HG03521 (cell line): ENCODE measurements at regions not wholly inside any gene's neighbourhood (a gene's known extent, or its start where the extent isn't known, plus 50 kb on each side); places are given as distances from the start of the nearest gene placed in this dataset.

ENCODE experiments used
- ATAC-seq: cut with Tn5 transposase; IDR thresholded peaks from one replicate; pipeline ENCODE4 v1.9.1; 2021; ENCODE audit warnings: mild to moderate bottlenecking, moderate library complexity; ENCODE audit not compliant: unreplicated experiment

- no peak for ATAC-seq
Observed at GRCh38 chr9:84573083-84573482, 96.4 kb upstream of the NTRK2 start.

- ATAC-seq = no peak
Observed at GRCh38 chr9:84575705-84576104, 93.8 kb upstream of the NTRK2 start.

- ATAC-seq = no peak
Observed at GRCh38 chr9:84583866-84584265, 85.7 kb upstream of the NTRK2 start.

- ATAC-seq = no peak
Observed at GRCh38 chr9:84586662-84587061, 82.9 kb upstream of the NTRK2 start.

- no peak for ATAC-seq
Observed at GRCh38 chr9:84587153-84587552, 82.4 kb upstream of the NTRK2 start.

GRCh38 chr9:84589542-84589941, 80.0 kb upstream of the NTRK2 start:
- ATAC-seq = no peak

GRCh38 chr9:84590706-84591105, 78.8 kb upstream of the NTRK2 start:
- ATAC-seq = no peak

- ATAC-seq = no peak
Observed at GRCh38 chr9:84592918-84593317, 76.6 kb upstream of the NTRK2 start.

- no peak for ATAC-seq
Observed at GRCh38 chr9:84593352-84593751, 76.2 kb upstream of the NTRK2 start.

- peak; percentile 89 for ATAC-seq
Observed at GRCh38 chr9:84597131-84597530, 72.4 kb upstream of the NTRK2 start.

- no peak for ATAC-seq
Observed at GRCh38 chr9:84598921-84599636, 70.5 kb upstream of the NTRK2 start.

- no peak for ATAC-seq
Observed at GRCh38 chr9:84600739-84601138, 68.8 kb upstream of the NTRK2 start.

GRCh38 chr9:84604223-84604622, 65.3 kb upstream of the NTRK2 start:
- no peak for ATAC-seq

- no peak for ATAC-seq
Observed at GRCh38 chr9:84609779-84610178, 59.8 kb upstream of the NTRK2 start.

GRCh38 chr9:84613431-84613830, 56.1 kb upstream of the NTRK2 start:
- ATAC-seq = no peak

GRCh38 chr9:84615544-84615943, 54.0 kb upstream of the NTRK2 start:
- no peak for ATAC-seq

GRCh38 chr9:84617411-84618029, 52.0 kb upstream of the NTRK2 start:
- ATAC-seq = no peak
